ENCODE measurements at regions not wholly inside any gene's neighbourhood (a gene's known extent, or its start where the extent isn't known, plus 50 kb on each side); places are given as distances from the start of the nearest gene placed in this dataset.

DNA sequence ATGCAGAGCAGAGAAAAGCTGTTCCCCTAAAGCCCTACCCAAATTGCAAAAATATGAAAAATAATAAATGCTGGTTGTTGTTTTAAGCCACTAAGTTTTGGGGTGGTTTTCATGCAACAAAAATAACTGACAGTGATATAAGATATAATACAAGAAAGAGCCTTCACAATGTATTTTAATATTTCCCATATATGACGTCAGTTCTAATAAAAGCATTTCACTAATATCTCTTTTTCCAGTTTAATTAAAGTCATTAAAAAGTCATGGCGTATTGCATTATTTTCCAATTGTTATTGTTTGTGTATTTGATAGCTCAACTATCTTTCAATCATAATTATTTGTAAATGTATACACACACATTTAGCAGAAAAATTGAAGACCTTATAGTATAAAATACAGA lies 134.7 kb upstream of the EPHA7 start:
- DNase-seq: no peak
- H3K27ac ChIP-seq: no peak overlapping the region
- TF ChIP-seq, protein P1, sequence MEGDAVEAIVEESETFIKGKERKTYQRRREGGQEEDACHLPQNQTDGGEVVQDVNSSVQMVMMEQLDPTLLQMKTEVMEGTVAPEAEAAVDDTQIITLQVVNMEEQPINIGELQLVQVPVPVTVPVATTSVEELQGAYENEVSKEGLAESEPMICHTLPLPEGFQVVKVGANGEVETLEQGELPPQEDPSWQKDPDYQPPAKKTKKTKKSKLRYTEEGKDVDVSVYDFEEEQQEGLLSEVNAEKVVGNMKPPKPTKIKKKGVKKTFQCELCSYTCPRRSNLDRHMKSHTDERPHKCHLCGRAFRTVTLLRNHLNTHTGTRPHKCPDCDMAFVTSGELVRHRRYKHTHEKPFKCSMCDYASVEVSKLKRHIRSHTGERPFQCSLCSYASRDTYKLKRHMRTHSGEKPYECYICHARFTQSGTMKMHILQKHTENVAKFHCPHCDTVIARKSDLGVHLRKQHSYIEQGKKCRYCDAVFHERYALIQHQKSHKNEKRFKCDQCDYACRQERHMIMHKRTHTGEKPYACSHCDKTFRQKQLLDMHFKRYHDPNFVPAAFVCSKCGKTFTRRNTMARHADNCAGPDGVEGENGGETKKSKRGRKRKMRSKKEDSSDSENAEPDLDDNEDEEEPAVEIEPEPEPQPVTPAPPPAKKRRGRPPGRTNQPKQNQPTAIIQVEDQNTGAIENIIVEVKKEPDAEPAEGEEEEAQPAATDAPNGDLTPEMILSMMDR (IDR thresholded peaks at IDR 0.05; ENCODE audit: low read depth, low read length, missing control alignments): no peak
- H3K4me3 ChIP-seq (ENCODE audit: low read depth, low read length): no peak overlapping the region
- no peaks in the 10 kb centered on the region for H3K36me3 ChIP-seq (replicated peaks)
- in situ Hi-C loops (cut with HindIII; ENCODE audit: low pct_ligation_motif_present, low sequenced_read_pairs): no loop called here
- no peaks in the 10 kb centered on the region for H3K27me3 ChIP-seq (replicated peaks)

DNA sequence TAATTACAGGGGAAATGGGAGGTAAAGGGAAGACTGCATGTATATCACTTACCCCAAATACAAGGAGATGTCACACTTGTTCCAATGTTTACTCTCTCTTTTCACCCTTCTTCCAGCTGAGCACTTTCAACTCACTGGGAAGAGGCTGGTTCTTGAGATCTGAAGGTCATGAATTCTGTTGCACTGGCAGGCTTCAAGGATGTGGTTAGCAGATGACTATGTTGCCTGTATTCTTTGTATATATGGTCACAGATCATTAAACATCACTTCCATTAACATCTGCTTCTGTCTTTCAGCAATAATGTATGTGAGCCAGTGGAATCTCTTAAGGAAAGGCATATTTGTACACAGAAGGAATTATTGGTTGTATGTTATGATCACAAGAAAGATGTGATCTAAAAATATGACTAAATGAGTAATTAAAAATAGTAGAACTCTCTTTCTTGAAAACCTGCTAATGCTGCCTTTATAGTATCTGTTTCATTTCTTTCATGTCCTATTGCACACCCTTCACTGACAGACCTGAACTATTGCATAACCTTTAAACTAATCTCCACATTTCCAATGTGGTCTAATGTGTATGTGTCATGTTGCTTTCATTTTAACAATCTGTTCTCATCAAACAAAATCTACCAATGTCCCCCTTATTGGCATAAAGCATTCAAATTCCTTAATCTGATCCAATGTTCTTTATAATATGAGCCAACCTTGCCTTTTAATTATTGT lies 131.4 kb upstream of the EPHA7 start:
- Histone ChIP-seq H3K27me3 (replicated peaks) (no peaks in the 10 kb centered on the region), H3K36me3 (replicated peaks) (no peaks in the 10 kb centered on the region), H3K4me3 (ENCODE audit: low read depth, low read length) (no peak overlapping the region), H3K27ac (no peak overlapping the region)
- peak; percentile 10 for DNase-seq
- TF ChIP-seq, protein P1 (IDR thresholded peaks at IDR 0.05; ENCODE audit: low read depth, low read length, missing control alignments): no peak
- in situ Hi-C loops (cut with HindIII; ENCODE audit: low pct_ligation_motif_present, low sequenced_read_pairs): no loop called here

DNA sequence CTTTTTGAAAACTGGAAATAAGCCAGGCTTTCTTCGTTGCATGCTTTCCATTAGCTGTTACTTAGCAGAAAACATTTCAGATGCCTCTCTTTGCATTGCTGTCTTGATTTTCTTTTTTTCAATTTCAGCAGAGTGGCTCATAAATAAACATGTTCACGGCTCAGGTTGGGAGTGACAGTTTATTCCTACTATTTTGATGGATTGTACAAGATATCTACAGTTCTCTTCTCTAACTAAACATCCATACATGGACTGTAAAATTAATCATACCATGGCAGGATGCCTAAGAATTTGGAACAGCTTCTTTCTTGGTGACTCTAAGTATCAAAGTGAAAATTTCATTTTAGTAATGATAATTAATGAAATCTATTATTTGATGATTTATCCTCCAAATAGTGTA lies 130.5 kb upstream of the EPHA7 start:
- Histone ChIP-seq H3K36me3 (replicated peaks) (no peaks in the 10 kb centered on the region), H3K4me3 (ENCODE audit: low read depth, low read length) (no peak overlapping the region), H3K27ac (no peak overlapping the region), H3K27me3 (replicated peaks) (no peaks in the 10 kb centered on the region)
- TF ChIP-seq, protein P1 (IDR thresholded peaks at IDR 0.05; ENCODE audit: low read depth, low read length, missing control alignments): no peak
- in situ Hi-C loops (cut with HindIII; ENCODE audit: low pct_ligation_motif_present, low sequenced_read_pairs): no loop called here
- DNase-seq: no peak

- no peaks in the 10 kb centered on the region for H3K27me3 ChIP-seq (replicated peaks)
- TF ChIP-seq, protein P1 (IDR thresholded peaks at IDR 0.05; ENCODE audit: low read depth, low read length, missing control alignments): no peak
- H3K27ac ChIP-seq: no peak overlapping the region
- DNase-seq: no peak
- H3K4me3 ChIP-seq (ENCODE audit: low read depth, low read length): no peak overlapping the region
- no peaks in the 10 kb centered on the region for H3K36me3 ChIP-seq (replicated peaks)
- in situ Hi-C loops (cut with HindIII; ENCODE audit: low pct_ligation_motif_present, low sequenced_read_pairs): no loop called here
These were observed 105.5 kb upstream of the EPHA7 start for GRCh38 chr6:93524671-93525451.

DNA sequence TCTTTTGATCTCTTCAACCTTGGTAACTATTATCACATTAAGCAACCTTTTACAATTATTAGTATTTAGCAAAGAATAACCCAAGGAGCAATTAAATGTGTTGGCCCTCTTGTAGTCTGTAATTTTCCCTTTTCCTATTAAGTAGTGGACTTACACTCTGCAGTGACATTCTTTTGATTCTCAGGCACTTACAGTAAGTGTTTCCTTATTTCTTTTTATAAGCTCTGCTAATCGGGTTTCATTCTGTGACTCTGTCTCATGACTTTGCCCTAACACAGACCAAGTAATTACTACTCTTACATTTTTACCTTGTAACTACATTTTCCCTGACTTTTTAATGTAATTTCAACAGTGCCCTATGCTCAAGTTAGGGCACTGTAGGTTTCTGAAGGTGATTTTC lies 104.0 kb upstream of the EPHA7 start:
- H3K27ac ChIP-seq: no peak overlapping the region
- TF ChIP-seq, protein P1 (IDR thresholded peaks at IDR 0.05; ENCODE audit: low read depth, low read length, missing control alignments): no peak
- no peaks in the 10 kb centered on the region for H3K36me3 ChIP-seq (replicated peaks)
- no peak for DNase-seq
- in situ Hi-C loops (cut with HindIII; ENCODE audit: low pct_ligation_motif_present, low sequenced_read_pairs): no loop called here
- H3K4me3 ChIP-seq (ENCODE audit: low read depth, low read length): no peak overlapping the region
- no peaks in the 10 kb centered on the region for H3K27me3 ChIP-seq (replicated peaks)

Measured in brain microvascular endothelial cell (primary cell).